GM18861 (cell line): ENCODE measurements at regions not wholly inside any gene's neighbourhood (a gene's known extent, or its start where the extent isn't known, plus 50 kb on each side); places are given as distances from the start of the nearest gene placed in this dataset.
"Not testable (repeated sequence)": the region's sequence is repeated elsewhere in the genome, so short reads cannot be mapped to it uniquely, and the experiment has no call there.

Source experiments
- ATAC-seq: cut with Tn5 transposase; IDR thresholded peaks from one replicate; pipeline ENCODE4 v1.9.1; 2021; ENCODE audit not compliant: unreplicated experiment

DNA sequence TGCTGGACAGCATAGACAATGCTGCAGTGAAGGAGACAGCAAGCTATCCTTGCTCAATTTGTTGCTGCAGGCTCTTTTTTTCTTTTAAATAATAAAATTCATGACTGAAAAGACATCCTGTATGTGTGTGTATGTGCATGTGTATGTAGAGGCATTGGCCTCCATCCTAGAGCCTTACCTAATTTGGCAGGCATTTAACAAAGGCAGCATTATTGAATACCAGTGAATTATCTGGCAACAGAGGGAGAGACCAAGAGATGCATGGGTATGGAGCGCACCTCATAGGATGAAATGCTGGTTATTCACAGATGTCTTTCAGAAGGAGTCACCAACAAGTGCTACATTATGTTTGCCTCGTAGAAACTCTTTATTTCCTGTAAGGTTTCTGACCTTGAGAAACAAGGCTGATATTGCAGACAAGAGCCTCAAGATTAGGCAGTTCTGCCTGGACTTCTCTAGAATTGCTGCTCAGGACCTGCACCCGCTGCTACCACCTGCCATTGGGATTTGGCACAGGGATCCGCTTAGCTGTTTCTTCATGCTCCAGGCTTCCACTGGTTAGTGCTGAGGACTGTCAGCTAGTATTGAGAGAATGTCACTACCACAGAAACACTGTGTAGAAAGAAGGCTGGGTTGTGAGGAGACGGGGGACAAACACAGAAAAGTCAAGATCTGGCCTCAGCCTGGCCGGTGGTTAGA is 247.7 kb upstream of the RFX3 start:
- ATAC-seq: no peak

DNA sequence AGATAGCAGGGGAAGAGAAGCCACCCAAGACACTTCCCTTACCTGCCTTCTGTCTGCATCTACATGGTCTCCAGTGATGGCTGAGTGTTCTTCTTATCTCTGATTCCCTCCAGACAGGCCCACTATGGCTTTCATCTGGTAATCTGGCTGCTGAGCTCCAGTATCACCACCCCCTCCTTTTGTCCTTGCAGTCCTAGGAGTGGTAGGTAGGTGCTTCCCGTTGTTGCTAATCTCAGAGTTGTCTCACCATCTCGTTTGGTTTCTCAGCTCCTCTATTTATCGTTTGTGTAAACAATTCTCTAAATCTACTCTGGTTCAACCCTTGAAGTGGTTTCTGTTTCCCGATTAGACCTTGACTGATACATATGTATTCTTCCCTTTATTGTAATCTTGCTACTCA is 243.8 kb upstream of the RFX3 start:
- no peak for ATAC-seq

DNA sequence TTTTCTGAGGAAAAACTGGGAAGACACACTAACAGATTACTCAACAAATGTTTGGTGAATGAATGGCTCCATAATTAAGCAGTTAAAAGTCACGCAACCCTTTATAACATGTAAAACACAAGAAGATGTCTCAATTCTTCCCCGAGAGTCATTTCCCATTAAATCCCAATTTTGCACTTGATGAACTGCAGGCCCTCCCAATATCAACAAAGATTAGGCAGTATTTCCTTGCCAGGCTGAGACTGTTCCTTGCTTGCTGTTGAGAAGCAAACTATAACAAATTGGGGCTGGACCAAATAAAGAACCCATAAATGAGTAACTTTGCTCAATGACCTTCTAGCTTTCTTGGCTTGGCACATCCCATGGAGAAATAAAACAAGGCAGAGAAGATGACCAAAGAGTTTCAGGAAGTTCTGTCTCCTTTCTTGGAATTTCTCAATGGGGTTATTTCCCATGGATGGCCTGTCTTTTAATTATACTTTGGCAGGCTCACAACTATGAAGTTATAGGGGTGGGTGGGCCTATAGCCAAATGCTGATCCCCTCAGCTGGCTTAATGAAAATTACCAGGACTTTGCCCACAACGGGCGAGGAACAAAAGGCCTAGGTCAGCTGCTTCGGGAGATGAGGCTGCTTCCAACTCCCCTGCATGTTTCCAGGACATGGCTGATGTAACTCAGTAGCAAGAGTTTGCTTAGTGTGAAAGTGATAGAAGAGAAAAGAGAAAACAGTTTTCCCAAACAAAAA is 243.1 kb upstream of the RFX3 start:
- no peak for ATAC-seq

DNA sequence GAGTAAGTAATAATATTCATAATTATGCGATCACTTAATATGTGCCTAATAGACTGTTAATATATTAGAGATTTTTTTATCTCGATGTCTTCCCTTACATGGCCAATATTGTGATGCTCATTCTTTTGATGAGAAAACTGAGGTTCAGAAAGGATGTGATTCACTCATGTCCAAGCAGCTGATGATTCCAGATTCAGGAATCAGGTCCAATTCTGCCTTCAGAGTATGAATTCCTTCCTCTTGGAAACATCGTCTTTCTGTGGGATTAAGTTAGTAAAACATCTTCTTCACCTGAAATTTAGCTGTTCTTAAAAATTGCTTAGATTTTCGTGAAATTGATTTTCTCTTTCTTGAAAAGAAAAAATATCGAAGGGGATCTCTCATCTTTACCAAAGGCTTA is 242.5 kb upstream of the RFX3 start:
- no peak for ATAC-seq

DNA sequence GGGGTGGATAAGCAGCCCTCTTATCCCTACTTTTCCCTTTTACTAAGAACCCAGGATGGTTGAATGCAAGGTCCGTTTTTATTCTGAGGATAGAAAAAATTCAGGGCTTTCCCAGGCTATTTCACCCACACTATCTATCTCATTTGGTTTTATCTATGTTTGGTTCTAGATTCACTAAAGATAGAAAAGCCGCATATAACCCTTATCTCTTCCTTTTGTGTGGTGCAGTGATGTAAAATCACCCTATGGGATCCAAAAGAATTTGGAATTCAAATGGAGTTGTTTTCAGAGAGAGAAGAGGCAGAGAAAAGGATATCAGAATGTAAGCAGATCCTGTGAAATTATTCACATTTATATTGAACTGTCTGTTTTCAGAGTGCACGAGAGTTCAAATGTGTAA is 236.3 kb upstream of the RFX3 start:
- ATAC-seq: no peak

DNA sequence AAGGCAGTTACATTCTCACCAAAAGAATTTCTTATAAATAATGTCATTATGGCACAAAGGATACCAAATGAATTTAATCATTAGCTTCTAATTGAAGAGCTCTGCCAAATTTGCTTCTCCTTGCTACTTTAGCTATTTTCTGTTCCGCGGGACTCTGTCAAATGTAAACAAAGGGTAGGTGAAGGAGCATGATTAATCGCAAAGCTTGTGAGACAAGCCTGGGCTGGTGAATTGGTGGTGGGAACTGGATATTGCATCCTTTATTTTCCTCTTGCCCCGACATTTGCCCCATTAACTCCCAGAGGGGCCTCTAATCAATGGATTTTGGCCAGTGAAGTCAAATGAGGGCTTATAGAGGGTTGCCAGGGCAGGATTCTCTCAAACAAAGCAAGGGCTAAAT is 234.2 kb upstream of the RFX3 start:
- no peak for ATAC-seq

DNA sequence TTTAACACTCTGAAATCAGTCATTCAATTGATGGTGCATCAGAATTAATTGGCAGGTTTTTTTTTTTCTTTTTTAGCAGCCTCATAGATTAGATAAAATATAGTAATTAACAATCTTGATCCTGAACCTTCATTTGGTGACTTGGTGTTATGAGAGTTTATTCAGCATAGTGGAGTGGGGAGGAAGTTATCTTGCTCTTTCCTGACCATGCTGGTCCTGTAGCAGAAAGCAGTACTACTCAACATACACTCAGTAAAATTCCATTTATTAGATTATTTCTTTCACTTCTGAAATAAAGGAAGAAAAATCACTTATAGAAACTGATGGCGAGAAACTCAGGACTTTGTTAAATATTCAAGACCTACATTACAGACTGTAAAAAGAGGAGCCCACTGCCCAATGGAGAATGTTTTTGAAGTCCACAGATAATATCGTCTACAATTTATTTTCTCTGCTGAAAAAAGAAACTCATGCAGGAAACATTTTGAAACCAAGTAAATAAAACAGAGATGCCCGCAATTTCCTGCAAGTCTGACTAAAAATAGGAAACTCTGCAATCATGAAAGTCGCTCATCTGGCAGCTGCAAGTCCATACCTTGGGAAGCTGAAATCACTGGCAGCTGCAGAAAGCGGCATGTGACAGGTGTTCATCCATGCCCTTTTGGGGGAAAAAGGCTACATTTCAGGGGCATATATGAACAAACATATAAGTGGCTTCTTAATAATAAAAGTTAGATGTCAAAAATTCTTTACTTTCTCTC is 233.2 kb upstream of the RFX3 start:
- ATAC-seq: no peak

DNA sequence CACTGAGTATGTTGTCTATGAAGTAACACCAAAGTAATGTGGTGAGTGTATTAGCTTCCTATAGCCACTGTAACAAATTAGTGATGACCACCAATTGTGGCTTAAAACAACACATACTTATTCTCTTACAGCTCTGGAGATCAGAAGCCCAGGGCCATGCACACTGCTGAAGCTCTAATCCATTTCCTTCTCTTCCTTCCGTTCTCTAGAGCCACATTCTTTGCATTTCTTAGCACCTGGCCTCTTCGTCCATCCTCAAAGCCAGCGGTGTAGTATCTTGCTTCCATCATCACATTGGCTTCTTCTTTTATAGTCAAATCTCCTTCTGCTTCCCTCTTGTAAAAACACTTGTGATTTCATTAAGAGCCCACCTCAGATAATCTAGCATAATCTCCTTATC is 230.3 kb upstream of the RFX3 start:
- ATAC-seq: no peak

DNA sequence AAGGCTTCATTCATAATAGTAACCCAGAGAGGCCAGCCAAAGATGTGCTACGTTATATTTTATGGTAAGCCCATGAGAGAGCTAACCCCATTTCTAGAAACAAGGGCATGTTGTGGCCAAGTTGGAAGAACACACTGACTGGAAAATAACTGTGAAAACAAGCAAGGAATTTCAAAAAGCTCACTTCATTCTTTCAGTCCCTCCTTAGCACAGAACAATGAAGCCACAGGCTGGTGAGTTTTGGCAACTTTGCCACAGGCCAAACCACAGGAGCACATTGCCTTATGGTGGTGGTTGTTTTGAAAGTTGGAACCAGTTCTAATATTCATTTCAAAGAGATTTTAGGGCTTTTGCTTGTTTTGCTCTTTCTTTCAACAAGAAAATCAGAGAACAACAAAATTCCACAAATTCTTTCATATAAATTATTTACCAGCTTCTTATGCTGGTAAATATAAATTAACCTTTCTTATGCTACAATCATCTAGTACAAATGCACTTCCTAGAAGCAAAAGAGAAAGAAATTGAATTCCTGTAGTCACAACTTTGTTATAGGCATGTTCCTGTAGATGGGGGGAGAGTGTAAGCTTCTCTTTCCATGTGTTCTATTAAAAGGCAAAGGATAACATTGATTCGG is 225.4 kb upstream of the RFX3 start:
- no peak for ATAC-seq

DNA sequence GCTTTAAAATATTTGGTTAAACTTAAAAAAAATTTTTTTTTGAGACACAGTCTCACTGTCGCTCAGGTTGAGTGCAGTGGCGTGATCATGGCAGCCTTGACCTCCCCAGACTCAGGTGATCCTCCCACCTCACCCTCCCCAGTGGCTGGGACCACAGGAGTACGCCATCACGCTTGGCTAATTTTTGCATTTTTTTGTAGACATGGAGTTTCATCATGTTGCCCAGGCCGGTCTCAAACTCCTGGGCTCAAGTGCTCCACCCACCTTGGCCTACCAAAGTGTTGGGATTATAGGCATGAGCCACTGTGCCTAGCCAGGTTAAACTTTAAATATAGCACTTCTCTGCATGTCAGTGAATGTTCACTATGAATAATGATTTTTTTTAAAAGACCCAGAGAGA is 224.5 kb upstream of the RFX3 start:
- ATAC-seq: no peak

DNA sequence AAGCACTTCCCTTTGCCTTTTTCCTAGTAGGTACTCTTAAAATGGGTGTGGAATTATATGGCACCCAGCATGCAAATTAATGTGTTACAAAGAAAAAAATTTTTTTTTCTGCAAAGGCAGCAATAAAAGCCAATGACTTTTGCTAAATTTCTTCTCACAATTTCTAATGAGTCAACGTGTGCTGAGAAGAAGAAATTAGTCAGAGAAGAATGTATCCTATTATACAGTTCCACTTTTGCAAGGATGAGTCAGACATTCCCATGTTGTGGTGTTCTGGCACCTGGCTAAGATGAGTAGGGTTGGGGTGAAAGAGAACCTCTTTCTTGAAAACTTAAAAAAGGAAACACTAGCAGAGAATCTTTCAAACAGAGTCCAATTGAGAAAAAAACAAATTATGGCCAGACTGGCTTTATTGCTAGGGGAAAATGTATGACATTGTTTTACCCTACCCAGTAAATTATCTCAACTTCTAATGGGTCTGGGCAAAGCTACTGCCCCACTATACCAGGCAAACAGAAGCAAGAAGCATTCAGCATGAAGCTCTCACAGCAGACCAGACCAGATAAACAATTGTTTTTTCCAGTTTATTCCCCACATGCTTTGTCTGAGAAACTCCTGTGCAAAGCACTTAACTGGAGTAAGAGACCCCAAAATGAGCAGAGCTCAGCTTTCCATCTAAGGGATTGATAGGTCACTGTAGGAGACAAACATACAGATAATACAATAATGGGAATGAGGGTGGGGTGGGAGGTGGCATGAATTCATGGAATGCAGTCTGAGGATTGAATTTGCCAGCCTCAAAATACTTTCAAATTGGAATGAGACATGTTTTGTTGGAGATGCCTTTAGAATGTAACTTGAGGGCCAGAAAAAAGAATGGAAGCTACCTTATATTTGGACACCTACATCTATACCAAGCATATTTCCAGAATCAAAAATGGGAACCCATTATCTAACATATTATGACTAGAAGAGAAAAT is 220.8 kb upstream of the RFX3 start:
- no peak for ATAC-seq

DNA sequence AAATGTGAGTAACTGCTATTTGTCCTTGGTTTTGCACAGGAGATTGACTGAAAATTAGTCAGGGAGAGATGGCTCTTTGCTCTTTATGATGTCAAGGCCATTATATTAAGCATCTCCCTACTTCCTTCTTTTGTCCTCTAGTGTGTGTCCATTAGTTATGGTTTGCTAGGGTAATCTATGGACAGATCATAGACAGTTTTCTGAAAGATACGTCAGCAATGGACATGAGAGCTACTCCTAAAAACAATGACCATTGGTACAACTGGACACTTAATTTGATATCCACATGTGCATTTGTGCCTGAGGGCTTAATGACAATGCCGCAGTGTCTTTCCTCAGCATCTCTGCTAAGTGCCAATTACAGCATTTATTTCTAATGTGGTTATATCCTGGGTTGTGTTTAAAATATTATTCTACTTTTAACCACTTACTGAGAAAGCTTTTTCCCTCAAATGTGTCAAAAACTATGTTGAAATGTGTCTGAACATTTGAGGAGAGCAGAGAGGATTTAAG is 218.2 kb upstream of the RFX3 start:
- no peak for ATAC-seq

DNA sequence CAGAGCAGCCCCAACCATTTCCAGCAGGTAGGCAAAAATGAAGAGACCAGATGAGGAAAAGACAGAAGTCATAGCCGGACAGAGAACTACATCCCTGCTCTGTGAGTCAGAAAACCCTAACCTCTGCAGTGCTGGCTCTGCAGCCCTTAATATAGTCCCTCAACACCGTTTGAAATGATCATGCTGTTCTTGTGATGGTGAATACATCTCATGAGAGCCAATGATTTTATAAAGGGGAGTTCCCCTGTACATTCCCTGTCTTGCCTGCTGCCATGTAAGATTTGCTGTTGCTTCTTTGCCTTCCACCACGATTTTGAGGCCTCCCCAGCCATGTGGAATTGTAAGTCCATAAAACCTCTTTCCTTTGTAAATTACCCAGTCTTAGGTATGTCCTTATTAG is 216.8 kb upstream of the RFX3 start:
- no peak for ATAC-seq

DNA sequence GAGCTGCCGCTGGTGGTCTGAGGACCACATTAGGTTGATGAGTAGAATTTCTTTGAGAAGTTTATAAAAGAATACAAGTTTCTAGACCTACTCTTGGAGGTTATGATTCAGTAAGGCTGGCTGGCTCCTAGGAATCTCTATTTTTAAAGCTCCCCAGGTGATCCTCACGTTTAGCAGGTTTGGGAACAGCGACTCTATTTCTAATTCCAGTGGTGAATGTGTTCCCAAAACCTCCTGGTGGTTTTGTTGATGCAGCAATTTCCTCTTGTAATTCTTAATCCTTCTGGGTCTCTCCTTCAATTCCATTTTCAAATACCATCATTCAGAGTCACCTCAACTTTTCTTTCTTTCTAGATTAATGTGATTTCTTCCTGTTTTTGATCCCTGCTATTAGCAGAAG is 215.9 kb upstream of the RFX3 start:
- ATAC-seq: no peak

DNA sequence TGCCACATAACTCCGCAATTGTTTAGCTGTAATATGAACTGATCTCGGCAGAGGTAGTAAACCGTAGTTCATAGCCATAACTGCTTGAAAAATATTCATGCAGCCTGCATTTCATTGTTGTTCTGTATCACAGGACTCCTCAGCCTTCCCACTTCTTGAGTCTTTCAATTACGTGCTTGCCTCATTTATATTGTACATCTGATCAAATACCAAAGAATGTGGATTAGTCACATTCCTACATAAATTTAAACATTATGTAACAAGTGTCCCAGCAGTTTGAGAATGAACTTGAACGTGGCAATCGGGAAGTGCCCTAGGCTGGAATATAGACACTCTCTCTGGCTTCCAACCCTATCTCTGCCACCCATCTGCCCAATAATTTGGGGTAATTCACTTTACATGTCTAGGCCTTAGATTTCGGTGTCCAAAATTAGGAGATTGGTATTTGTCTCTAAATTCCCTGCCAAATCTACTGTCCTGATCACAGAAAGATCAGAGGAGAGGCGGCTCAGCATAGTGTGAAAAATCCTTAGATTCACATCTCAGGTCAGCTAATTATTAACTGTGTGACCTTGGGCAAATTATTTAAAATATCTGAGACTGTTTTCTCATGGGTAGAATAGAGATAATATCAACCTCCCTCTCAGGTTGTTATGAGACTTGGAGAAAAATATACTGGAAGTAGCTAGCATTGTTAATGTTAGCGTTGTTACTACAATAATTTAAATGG is 215.1 kb upstream of the RFX3 start:
- ATAC-seq: no peak

DNA sequence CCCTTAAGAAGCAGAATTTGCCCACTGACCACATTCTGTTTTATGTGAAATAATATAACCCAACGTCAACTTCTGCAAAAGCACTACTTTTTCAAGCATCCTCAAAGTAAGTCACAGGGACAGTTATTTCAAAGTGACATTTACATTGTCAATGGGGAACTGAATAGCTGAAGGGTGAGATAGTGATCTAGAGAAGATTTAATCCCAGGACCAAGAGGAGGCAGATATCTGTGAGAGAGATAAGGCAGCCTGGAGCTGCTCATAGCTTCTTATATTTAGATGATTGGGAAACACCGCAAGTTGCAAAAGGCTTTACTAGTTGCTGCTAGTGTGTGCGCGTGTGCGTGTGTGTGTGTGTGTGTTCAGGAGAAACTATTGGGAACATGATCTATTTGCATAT is 210.4 kb upstream of the RFX3 start:
- no peak for ATAC-seq

DNA sequence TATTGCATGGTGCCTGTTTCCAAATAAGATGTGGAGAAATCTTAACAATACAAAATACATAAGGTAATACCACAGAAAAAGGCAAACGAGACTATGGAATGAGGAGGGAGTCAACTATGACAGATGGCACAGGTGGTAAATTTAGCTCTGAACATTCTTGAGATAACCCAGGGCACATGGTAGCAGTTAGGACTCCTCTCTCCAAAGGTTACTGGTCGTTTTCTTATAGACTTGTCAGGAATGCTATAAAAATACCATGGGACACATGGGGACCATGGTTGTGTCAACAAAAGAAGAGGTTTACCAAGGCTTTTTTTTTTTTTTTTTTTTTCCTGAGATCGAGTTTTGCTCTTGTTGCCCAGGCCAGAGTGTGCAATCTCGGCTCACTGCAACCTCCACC is 209.4 kb upstream of the RFX3 start:
- ATAC-seq: no peak

DNA sequence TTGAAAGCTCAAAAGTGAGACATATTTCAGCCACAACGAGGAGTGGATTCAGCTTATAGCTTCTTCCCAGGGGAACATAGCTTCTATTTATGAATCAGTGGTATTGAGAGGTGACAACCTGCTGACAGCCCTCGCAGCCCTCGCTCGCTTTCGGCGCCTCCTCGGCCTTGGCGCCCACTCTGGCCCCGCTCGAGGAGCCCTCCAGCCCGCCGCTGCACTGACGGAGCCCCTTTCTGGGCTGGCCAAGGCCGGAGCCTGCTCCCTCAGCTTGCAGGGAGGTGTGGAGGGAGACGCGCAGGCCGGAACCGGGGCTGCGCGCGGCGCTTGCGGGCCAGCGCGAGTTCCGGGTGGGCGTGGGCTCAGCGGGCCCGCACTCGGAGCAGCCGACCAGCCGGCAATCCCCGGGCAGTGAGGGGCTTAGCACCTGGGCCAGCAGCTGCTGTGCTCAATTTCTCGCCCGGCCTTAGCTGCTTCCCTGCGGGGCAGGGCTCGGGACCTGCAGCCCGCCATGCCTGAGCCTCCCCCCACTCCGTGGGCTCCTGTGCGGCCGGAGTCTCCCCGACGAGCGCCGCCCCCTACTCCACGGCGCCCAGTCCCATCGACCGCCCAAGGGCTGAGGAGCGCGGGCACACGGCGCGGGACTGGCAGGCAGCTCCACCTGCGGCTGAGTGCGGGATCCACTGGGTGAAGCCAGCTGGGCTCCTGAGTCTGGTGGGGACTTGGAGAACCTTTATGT is 207.9 kb upstream of the RFX3 start:
- ATAC-seq: not testable (repeated sequence)

DNA sequence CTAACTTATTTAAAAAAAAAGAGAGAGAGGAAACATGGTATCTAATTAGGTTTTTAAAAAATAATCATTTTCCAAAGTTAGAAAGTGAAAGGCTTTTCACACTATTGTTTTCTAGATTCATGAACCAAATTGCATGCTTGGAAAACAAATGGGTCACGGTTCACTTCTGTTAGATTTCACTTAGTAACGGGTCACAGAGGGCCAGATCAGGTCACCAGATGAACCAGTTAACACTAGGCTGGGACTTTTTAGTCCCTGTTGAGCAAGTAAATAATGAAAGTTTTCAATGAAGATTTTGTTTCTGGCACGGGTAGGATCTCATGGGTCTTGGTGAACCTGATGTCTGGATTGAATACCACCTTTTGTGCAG is 207.2 kb upstream of the RFX3 start:
- ATAC-seq: no peak
